CD4-positive, alpha-beta T cell (primary cell): ENCODE measurements at regions not wholly inside any gene's neighbourhood (a gene's known extent, or its start where the extent isn't known, plus 50 kb on each side); places are given as distances from the start of the nearest gene placed in this dataset.

Source experiments
- ATAC-seq: fragments of 200-7000 bp; cut with Tn5 transposase; one replicate; pipeline ENCODE4 v1.10.0; 2022; ENCODE audit warnings: mild to moderate bottlenecking; ENCODE audit not compliant: poor library complexity
- CTCF ChIA-PET: fragments of 350-600 bp; sonication (Branson Sonifier 250); formaldehyde crosslinking; loops from one replicate; lab custom pipeline; 2021; ENCODE audit warnings: antibody characterized with exemption, inconsistent platforms; lab: Charles Lee
- POLR2A ChIA-PET: fragments of 350-600 bp; sonication (Branson Sonifier 250); formaldehyde crosslinking; loops from one replicate; lab custom pipeline; 2021; ENCODE audit warnings: antibody characterized with exemption, inconsistent platforms; lab: Charles Lee
- DNase-seq, 14 experiments: peaks; one replicate each; pipeline ENCODE4 v3.0.0-alpha.2; 2013 to 2020; ENCODE audit warnings: mixed read lengths in 2 of 14
- H3K27ac ChIP-seq, 2 donors: one replicate each; pipeline versions ENCODE4 v1.5.1 to v1.7.0; 2013; ENCODE audit warnings: low read length in 2 of 2, low read depth in 1 of 2, mild to moderate bottlenecking in 1 of 2
- H3K27me3 ChIP-seq, 2 experiments: 1 replicate in 1 of 2; 2 replicates in 1 of 2; pipeline versions ENCODE4 v1.6.1 to v1.7.0; 2013; ENCODE audit warnings: low read length in 2 of 2, control low read depth in 1 of 2, mild to moderate bottlenecking in 1 of 2, moderate library complexity in 1 of 2; ENCODE audit not compliant: insufficient read depth in 2 of 2, control insufficient read depth in 1 of 2
- H3K36me3 ChIP-seq: one replicate; pipeline ENCODE4 v1.6.1; 2013; ENCODE audit warnings: low read length, control low read depth; ENCODE audit not compliant: insufficient read depth
- H3K4me1 ChIP-seq: one replicate; pipeline ENCODE4 v1.6.1; 2013; ENCODE audit warnings: low read length, control low read depth; ENCODE audit not compliant: insufficient read depth
- H3K4me3 ChIP-seq: one replicate; pipeline ENCODE4 v1.5.1; 2013; ENCODE audit warnings: mild to moderate bottlenecking, low read length, moderate library complexity
- H3K9me3 ChIP-seq, 2 experiments: 1 replicate in 1 of 2; 2 replicates in 1 of 2; pipeline versions ENCODE4 v1.6.1 to v1.7.0; 2013; ENCODE audit warnings: low read length in 2 of 2, mild to moderate bottlenecking in 2 of 2, control low read depth in 1 of 2, moderate library complexity in 1 of 2; ENCODE audit not compliant: control insufficient read depth in 1 of 2, insufficient read depth in 1 of 2
- H3K27ac Mint-ChIP-seq: one replicate; pipeline ENCODE4 v1.8.0; 2020; ENCODE audit warnings: mixed read lengths
- H3K27me3 Mint-ChIP-seq: one replicate; pipeline ENCODE4 v1.8.0; 2021; ENCODE audit warnings: mixed read lengths
- H3K36me3 Mint-ChIP-seq: one replicate; pipeline ENCODE4 v1.8.0; 2021; ENCODE audit warnings: low read depth, mixed read lengths
- H3K4me1 Mint-ChIP-seq: one replicate; pipeline ENCODE4 v1.8.0; 2021; ENCODE audit warnings: low read depth, mixed read lengths
- H3K4me3 Mint-ChIP-seq: one replicate; pipeline ENCODE4 v1.8.0; 2020; ENCODE audit warnings: mild to moderate bottlenecking, mixed read lengths
- H3K9me3 Mint-ChIP-seq: one replicate; pipeline ENCODE4 v1.8.0; 2020; ENCODE audit warnings: mixed read lengths
- CTCF ChIP-seq: fragments of 200-600 bp; IDR thresholded peaks from one replicate; pipeline ENCODE4 v1.8.0; 2022; ENCODE audit warnings: antibody characterized with exemption, mild to moderate bottlenecking
- intact Hi-C, 2 experiments: fragments of 100-400 bp; cut with DNase I in 1 of 2; cut with micrococcal nuclease in 1 of 2; formaldehyde crosslinking; loops; one replicate each; pipeline versions ENCODE4 v1.15.1 to v1.9.0; 2023 to 2025; cut with DNase I, micrococcal nuclease

- Histone ChIP-seq H3K4me3 (no peak overlapping the region), H3K36me3 (no peaks in the 10 kb centered on the region), H3K27me3 (no peaks in the 10 kb centered on the region), H3K27ac (no peak overlapping the region), H3K4me1 (no peaks in the 10 kb centered on the region), H3K9me3 (no peaks in the 10 kb centered on the region)
- CTCF ChIA-PET = interaction anchor here (0.7 kb wide), 1 partner anchor 191 kb away, joined by 3 read pairs; no protein-coding TSS in a partner anchor
- no peak for DNase-seq
- Mint-ChIP-seq H3K4me3 (no peak overlapping the region), H3K4me1 (no peaks in the 10 kb centered on the region), H3K9me3 (no peaks in the 10 kb centered on the region), H3K27ac (no peak overlapping the region), H3K36me3 (no peaks in the 10 kb centered on the region), H3K27me3 (no peaks in the 10 kb centered on the region)
- intact Hi-C loops = no loop called here
- no peak for TF ChIP-seq CTCF
- POLR2A ChIA-PET = no interaction called here
- no peak for ATAC-seq
Measured at GRCh38 chr6:95143408-95144180, 433.7 kb upstream of the MANEA start.

GRCh38 chr6:95145457-95145856 lies 431.9 kb upstream of the MANEA start:
- intact Hi-C loops = no loop called here
- no peak overlapping the region for H3K27ac Mint-ChIP-seq

GRCh38 chr6:95159557-95159956 lies 417.8 kb upstream of the MANEA start:
- H3K9me3 Mint-ChIP-seq = no peaks in the 10 kb centered on the region
- DNase-seq (no peak), ATAC-seq (no peak)
- no peak for TF ChIP-seq CTCF
- H3K4me1 Mint-ChIP-seq = no peaks in the 10 kb centered on the region
- no peak overlapping the region for H3K27ac ChIP-seq
- no peak overlapping the region for H3K4me3 ChIP-seq
- H3K27me3 ChIP-seq = no peaks in the 10 kb centered on the region
- no peak overlapping the region for H3K27ac Mint-ChIP-seq
- H3K36me3 Mint-ChIP-seq = no peaks in the 10 kb centered on the region
- H3K4me3 Mint-ChIP-seq = no peak overlapping the region
- no peaks in the 10 kb centered on the region for H3K27me3 Mint-ChIP-seq
- no peaks in the 10 kb centered on the region for H3K4me1 ChIP-seq
- ChIA-PET CTCF (no interaction called here), POLR2A (no interaction called here)
- intact Hi-C loops = no loop called here
- H3K9me3 ChIP-seq = peaks cover 0 to 4% of the 10 kb centered on the region in 2 experiments
- no peaks in the 10 kb centered on the region for H3K36me3 ChIP-seq

More at GRCh38 chr6:95145457-95145856, 431.9 kb upstream of the MANEA start:
- ChIA-PET CTCF (no interaction called here), POLR2A (no interaction called here)
- Mint-ChIP-seq H3K4me1 (no peaks in the 10 kb centered on the region), H3K27me3 (no peaks in the 10 kb centered on the region), H3K36me3 (no peaks in the 10 kb centered on the region), H3K4me3 (no peak overlapping the region), H3K9me3 (no peaks in the 10 kb centered on the region)
- Histone ChIP-seq H3K27ac (no peak overlapping the region), H3K4me1 (no peaks in the 10 kb centered on the region), H3K27me3 (no peaks in the 10 kb centered on the region), H3K4me3 (no peak overlapping the region), H3K9me3 (no peaks in the 10 kb centered on the region), H3K36me3 (no peaks in the 10 kb centered on the region)
- ATAC-seq = no peak
- no peak for TF ChIP-seq CTCF
- DNase-seq = no peak
